AG08395 (cell line): ENCODE measurements at regions not wholly inside any gene's neighbourhood (a gene's known extent, or its start where the extent isn't known, plus 50 kb on each side); places are given as distances from the start of the nearest gene placed in this dataset.
"Not testable (repeated sequence)": the region's sequence is repeated elsewhere in the genome, so short reads cannot be mapped to it uniquely, and the experiment has no call there.

Experiments used
- DNase-seq: peaks from one replicate; pipeline ENCODE4 v3.0.0; 2012; ENCODE audit warnings: mixed read lengths, low spot score

DNA sequence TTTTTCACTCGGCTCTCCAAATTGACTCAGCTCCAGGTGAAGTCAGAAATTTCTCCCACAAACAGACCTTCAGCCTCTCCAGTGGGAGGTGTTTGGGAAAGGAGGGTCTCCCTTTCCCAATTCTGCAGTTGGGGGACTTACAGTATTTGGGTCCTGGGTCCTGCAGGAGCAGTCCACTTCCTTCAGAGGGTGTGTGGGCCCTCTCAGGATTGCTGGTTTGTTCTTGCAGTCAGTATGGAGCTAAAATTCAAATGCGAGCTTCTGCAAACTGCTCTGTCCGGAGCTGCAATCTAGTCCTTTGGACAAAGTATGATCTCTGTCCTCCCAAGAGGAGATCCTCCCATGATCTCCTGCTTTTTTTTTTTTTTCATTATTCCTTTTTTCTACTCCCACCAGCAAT, 87.9 kb upstream of the MSTN start:
- DNase-seq, result no peak

DNA sequence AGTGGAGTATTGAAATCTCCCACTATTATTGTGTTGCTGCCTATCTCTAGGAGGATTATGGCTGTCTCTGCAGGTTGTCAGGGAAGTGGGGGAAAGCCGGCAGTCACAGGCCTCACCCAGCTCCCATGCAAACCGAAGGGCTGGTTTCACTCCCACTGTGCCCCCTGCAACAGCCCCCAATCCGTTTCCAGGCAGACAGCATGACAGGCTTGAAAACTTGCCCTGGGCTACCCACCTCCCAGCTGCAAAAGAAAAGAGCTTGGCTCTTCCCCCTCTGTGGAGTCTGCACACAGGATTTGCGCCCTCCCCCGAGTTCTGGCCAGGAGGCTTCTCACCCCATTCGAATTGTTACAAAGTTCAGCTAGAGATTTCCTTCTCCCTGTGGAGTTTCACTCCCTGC, 87.4 kb upstream of the MSTN start:
- DNase-seq, result no peak

DNA sequence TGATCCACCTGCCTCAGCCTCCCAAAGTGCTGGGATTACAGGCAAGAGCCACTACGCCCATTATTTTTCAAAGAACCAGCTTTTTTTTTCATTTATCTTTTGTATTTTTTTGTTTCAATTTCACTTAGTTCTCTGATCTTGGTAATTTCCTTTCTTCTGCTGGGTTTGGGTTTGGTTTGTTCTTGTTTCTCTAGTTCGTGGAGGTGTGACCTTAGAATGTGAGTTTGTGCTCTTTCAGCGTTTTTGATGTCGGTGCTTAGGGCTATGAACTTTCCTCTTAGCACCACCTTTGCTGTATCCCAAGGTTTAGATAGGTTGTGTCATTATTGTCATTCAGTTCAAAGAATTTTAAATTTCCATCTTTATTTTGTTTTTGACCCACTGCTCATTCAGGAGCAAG, 86.7 kb upstream of the MSTN start:
- DNase-seq, result no peak

DNA sequence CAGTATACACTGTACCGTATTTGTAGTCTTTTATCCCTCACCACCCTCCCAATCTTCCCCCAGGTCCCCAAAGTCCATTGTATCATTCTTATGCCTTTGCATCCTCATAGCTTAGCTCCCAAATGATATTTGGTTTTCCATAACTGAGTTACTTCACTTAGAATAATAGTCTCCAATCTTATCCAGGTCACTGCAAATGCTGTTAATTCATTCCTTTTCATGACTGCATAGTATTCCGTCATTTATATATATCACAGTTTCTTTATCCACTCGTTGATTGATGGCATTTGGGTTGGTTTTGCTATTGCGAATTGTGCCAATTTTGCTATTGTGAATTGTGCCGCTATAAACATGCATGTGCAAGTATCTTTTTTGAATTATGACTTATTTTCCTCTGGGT, 83.6 kb upstream of the MSTN start:
- DNase-seq, result not testable (repeated sequence)

DNA sequence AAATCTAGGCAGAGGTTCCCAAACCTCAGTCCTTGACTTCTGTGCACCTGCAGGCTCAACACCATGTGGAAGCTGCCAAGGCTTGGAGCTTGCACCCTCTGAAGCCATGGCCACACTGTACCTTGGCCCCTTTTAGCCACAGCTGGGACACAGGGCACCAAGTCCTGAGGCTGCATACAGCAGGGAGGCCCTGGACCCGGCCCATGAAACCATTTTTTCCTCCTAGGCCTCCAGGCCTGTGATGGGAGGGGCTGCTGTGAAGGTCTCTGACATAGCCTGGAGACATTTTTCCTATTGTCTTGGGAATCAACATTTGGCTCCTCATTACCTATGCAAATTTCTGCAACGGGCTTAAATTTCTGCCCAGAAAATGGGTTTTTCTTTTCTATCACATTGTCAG, 77.9 kb upstream of the MSTN start:
- DNase-seq, result not testable (repeated sequence)

DNA sequence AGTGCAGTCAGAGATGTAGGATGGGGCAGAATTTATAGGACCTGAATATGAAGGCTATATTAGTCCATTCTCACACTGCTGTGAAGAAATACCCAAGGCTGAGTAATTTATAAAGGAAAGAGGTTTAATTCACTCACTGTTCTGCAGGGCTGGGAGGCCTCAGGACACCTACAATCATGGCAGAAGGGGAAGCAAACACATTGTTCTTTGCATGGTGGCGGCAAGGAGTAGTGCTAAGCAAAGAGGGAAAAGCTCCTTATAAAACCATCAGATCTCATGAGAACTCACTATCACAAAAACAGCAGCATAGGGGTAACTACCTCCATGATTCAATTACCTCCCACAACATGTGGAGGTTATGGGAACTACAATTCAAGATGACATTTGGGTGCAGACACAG, 76.8 kb upstream of the MSTN start:
- DNase-seq, result no peak

DNA sequence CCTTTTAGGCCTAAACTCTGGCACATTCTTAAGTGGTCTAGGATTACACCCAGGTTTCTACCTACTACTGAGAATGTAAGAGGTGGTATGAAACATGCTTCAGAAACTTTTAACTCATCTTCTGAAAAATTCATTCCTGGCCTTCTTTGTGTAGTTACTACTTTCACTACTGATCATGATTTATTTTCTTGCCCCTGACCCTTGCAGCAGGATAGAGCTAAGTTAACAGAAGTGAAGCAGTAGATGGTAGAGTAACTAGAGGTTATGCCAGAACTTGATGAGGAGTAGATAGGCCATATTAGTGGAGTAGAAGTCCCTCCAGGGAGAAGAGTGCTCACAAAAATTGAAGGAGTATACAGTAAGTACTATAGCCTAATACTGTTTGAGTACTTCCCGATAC, 75.5 kb upstream of the MSTN start:
- no peak for DNase-seq

GRCh38 chr2:190137561-190137960, 75.0 kb upstream of the MSTN start:
- DNase-seq, result peak; percentile 24

GRCh38 chr2:190136825-190137224, 74.3 kb upstream of the MSTN start:
- DNase-seq, result no peak

DNA sequence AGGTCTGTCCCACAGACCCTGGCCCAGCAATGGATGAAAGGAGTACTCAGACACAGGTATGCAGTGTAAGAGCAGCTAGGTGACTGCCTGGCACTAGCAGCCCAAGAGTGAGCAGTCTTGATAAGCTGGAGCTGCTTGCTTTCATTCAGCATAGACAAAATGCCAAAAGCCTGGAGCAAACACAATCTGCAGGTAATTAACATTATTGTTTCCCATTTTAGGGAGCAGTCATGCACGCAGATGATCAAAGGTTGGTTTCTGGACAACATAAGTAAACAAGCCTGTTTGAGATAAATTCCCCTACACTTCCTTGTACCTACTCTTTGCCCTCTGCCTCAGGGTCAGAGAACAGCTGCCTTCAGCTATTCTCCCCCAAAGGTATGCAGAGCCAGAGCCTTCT, 73.7 kb upstream of the MSTN start:
- DNase-seq, result no peak

GRCh38 chr2:190129421-190130199, 67.1 kb upstream of the MSTN start:
- DNase-seq, result no peak

DNA sequence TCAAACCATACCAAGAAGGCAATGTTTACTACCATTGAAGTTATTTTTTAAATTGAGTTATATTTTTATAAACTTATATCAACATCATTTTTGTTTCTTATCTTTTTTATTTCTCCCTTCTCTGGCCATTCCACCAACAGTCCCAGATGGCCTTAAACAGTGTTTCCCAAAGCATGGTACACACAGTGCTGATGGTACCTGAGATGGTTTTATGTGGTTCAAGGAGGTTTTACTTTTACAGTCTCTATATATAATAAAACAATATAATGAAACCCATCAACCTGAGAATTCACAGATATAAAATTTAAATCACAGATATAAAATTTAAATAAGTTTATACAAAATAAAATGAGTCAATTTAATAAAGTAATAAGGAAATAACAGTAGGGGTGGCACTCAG, 65.1 kb upstream of the MSTN start:
- DNase-seq, result no peak

DNA sequence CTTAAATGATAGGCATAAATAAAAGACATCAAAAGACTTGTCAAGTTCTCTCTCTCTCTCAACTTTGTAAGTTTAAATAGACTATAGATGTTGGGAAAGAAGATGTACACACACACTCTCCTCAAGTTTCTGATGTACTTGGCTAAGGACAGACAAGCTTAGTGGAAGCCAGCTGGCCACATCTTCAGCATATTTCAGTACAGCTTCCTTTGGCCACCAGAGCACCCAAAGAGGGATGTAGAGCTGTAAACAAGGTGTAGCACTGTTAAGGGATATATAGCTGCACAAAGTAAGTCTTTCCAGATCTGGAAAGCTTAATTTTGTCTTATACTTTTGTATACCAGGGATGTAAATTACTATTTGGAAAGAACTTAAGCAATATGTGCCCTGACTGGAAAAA, 64.3 kb upstream of the MSTN start:
- no peak for DNase-seq

- no peak for DNase-seq
These were observed 61.4 kb upstream of the MSTN start for GRCh38 chr2:190123956-190124355.

- DNase-seq, result no peak
These were observed 59.4 kb upstream of the MSTN start for GRCh38 chr2:190121971-190122370.

DNA sequence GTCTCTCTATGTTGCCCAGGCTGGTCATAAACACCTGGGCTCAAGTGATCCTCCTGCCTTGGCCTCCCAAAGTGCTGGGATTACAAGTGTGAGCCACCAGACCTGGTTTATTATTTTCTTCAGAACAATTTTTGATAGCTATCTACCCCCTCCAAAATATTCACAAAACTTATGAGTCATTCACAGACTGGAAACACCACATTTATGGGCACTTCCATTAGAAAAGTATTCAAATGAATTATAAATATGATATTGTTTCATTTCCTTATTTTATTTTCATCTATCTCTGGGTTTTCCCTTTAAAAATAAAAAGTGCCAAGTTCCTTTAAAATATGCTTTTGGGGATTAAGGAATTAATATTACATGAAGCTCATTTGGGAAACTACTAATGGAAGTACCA, 58.8 kb upstream of the MSTN start:
- DNase-seq, result no peak

DNA sequence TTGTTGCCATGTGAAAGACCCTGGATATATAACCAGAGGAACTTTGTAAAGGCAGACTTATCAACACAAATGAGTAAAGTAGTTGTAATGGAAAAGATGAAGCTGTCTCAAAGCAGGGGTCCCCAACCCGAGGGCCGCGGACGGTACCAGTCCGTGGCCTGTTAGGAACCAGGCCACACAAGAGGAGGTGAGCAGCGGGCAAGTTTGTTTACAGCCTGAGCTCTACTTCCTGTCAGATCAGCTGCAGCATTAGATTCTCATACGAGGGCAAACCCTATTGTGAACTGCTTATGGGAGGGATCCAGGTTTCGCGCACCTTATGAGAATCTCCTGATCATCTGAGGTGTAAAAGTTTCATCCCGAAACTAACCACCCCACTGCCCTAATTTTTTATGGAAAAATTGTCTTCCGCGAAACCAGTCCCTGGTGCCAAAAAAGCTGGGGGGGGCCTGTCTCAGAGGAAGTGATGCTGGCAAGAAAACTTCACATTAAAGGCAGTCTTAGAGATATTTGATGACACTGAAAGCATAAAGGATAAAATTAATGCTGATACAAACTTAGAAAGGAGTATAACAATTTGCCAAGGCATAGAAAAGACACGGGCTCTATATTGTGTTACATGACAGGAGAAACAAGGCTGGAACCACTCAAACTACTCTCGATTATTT, 57.5 kb upstream of the MSTN start:
- no peak for DNase-seq

GRCh38 chr2:190119257-190119656, 56.7 kb upstream of the MSTN start:
- peak; percentile 8 for DNase-seq

GRCh38 chr2:190117305-190117704, 54.8 kb upstream of the MSTN start:
- no peak for DNase-seq

DNA sequence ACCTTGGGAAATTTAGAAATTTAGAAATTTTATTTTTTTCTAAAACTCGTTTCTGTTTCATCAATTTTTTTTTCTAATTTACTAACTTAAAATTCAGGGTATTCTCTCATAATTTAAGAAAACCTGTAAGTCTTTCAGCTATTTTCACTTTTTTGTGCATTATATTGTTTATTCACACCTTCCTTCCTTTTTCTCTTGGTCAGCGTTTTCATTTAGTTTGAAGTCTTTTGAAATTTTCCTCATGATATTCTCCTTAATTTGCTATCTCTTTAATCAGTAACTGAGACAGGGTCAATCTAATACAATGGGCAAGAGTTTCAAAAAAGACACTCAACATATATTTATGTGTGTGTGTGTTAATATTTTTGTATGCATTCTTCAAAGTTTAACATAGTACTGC, 50.5 kb upstream of the MSTN start:
- DNase-seq, result no peak
